ENCODE measurements at regions not wholly inside any gene's neighbourhood (a gene's known extent, or its start where the extent isn't known, plus 50 kb on each side); places are given as distances from the start of the nearest gene placed in this dataset.

DNA sequence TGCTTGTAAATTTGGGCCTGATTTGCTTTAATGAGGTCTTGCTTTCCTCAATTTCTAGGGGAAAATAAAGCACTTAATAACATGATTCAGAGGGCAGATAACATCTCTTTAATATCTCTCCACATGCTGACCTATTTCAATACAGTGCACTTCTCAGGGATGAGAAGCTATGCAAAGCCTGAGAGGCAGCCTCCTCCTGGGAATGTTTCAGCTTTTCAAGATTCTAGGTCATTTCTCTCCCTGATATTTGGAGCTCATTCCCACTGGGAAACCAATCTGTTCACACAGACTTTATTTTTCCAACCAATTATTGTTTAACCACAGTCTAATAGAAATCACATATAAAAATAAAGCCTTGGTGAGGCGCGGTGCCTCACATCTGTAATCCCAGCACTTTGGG, 67.0 kb upstream of the LSAMP start:
- Histone ChIP-seq H3K9me3 (ENCODE audit: control insufficient read depth, low read depth, low read length) (no peaks in the 10 kb centered on the region), H3K9me1 (ENCODE audit: control insufficient read depth, extremely low read depth, insufficient read depth, low read length) (no peaks in the 10 kb centered on the region), H3K36me3 (ENCODE audit: control insufficient read depth in 2 of 2, extremely low read depth in 1 of 2, insufficient read depth in 2 of 2, low read length in 2 of 2) (no peaks in the 10 kb centered on the region), H2AFZ (ENCODE audit: control insufficient read depth, low read length) (no peak overlapping the region), H3K4me1 (ENCODE audit: control insufficient read depth, extremely low read depth, insufficient read depth, low read length) (no peaks in the 10 kb centered on the region), H3K4me2 (ENCODE audit: control insufficient read depth, extremely low read depth, insufficient read depth, low read depth, low read length) (no peak overlapping the region), H4K20me1 (ENCODE audit: control insufficient read depth, extremely low read depth, insufficient read depth, low read length) (no peaks in the 10 kb centered on the region), H3K79me2 (ENCODE audit: control insufficient read depth, insufficient read depth, low read length) (no peaks in the 10 kb centered on the region), H3K27me3 (ENCODE audit: control insufficient read depth, extremely low read depth, insufficient read depth, low read length) (no peaks in the 10 kb centered on the region), H3K27ac (ENCODE audit: control insufficient read depth, insufficient read depth, low read length) (no peak overlapping the region), H3K9ac (ENCODE audit: control insufficient read depth, extremely low read depth, insufficient read depth, low read length) (no peak overlapping the region), H3K4me3 (ENCODE audit: control insufficient read depth in 2 of 3, extremely low read depth in 1 of 3, insufficient read depth in 2 of 3, low read depth in 1 of 3, low read length in 3 of 3) (no peak overlapping the region)
- DNase-seq (ENCODE audit: low read depth, low spot score) = no peak
- TF ChIP-seq, protein P1, sequence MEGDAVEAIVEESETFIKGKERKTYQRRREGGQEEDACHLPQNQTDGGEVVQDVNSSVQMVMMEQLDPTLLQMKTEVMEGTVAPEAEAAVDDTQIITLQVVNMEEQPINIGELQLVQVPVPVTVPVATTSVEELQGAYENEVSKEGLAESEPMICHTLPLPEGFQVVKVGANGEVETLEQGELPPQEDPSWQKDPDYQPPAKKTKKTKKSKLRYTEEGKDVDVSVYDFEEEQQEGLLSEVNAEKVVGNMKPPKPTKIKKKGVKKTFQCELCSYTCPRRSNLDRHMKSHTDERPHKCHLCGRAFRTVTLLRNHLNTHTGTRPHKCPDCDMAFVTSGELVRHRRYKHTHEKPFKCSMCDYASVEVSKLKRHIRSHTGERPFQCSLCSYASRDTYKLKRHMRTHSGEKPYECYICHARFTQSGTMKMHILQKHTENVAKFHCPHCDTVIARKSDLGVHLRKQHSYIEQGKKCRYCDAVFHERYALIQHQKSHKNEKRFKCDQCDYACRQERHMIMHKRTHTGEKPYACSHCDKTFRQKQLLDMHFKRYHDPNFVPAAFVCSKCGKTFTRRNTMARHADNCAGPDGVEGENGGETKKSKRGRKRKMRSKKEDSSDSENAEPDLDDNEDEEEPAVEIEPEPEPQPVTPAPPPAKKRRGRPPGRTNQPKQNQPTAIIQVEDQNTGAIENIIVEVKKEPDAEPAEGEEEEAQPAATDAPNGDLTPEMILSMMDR (optimal IDR thresholded peaks at IDR 0.05 in 1 of 3, IDR thresholded peaks at IDR 0.05 in 1 of 3, conservative IDR thresholded peaks at IDR 0.05 in 1 of 3; ENCODE audit: extremely low read depth in 1 of 3, insufficient read depth in 2 of 3, low read length in 3 of 3) = no peak
- no peak for TF ChIP-seq EZH2 (IDR thresholded peaks at IDR 0.05; ENCODE audit: low read length)
- no peak for FAIRE-seq
- dilution Hi-C loops (cut with MboI; ENCODE audit: extremely low pct_ligation_motif_present, low sequenced_read_pairs) = no loop called here

DNA sequence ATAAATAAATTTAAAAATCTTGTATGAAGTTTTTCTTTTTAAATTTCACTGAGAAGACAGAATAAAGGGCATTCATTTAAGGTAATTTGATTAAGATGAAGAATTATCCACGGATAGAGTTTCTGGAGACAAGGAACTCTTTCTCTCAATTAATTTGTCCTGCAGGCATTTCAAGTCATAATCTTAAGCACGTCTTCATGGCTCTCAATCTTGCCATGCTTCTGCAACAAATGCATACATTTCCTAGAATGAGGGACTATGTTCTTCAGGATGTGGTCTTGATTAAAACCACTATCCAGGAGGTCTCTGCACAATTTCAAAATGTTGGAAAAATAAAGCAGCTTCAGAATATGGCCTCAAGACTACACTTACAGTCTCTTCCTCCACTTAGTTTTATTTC, 67.6 kb upstream of the LSAMP start:
- no peak overlapping the region for H3K27ac ChIP-seq (ENCODE audit: control insufficient read depth, insufficient read depth, low read length)
- dilution Hi-C loops (cut with MboI; ENCODE audit: extremely low pct_ligation_motif_present, low sequenced_read_pairs) = no loop called here
- no peak for TF ChIP-seq EZH2 (IDR thresholded peaks at IDR 0.05; ENCODE audit: low read length)
- TF ChIP-seq, protein P1 (optimal IDR thresholded peaks at IDR 0.05 in 1 of 3, IDR thresholded peaks at IDR 0.05 in 1 of 3, conservative IDR thresholded peaks at IDR 0.05 in 1 of 3; ENCODE audit: extremely low read depth in 1 of 3, insufficient read depth in 2 of 3, low read length in 3 of 3) = no peak
- no peak overlapping the region for H2AFZ ChIP-seq (ENCODE audit: control insufficient read depth, low read length)
- H3K9ac ChIP-seq (ENCODE audit: control insufficient read depth, extremely low read depth, insufficient read depth, low read length) = no peak overlapping the region
- no peaks in the 10 kb centered on the region for H3K79me2 ChIP-seq (ENCODE audit: control insufficient read depth, insufficient read depth, low read length)
- H3K4me1 ChIP-seq (ENCODE audit: control insufficient read depth, extremely low read depth, insufficient read depth, low read length) = no peaks in the 10 kb centered on the region
- H3K4me3 ChIP-seq (ENCODE audit: control insufficient read depth in 2 of 3, extremely low read depth in 1 of 3, insufficient read depth in 2 of 3, low read depth in 1 of 3, low read length in 3 of 3) = no peak overlapping the region
- H3K36me3 ChIP-seq (ENCODE audit: control insufficient read depth in 2 of 2, extremely low read depth in 1 of 2, insufficient read depth in 2 of 2, low read length in 2 of 2) = no peaks in the 10 kb centered on the region
- no peak for FAIRE-seq
- H4K20me1 ChIP-seq (ENCODE audit: control insufficient read depth, extremely low read depth, insufficient read depth, low read length) = no peaks in the 10 kb centered on the region
- H3K9me1 ChIP-seq (ENCODE audit: control insufficient read depth, extremely low read depth, insufficient read depth, low read length) = no peaks in the 10 kb centered on the region
- no peak overlapping the region for H3K4me2 ChIP-seq (ENCODE audit: control insufficient read depth, extremely low read depth, insufficient read depth, low read depth, low read length)
- no peaks in the 10 kb centered on the region for H3K27me3 ChIP-seq (ENCODE audit: control insufficient read depth, extremely low read depth, insufficient read depth, low read length)
- DNase-seq (ENCODE audit: low read depth, low spot score) = no peak
- H3K9me3 ChIP-seq (ENCODE audit: control insufficient read depth, low read depth, low read length) = no peaks in the 10 kb centered on the region
